Endodermal cell (in vitro differentiated cells): ENCODE measurements at regions not wholly inside any gene's neighbourhood (a gene's known extent, or its start where the extent isn't known, plus 50 kb on each side); places are given as distances from the start of the nearest gene placed in this dataset.

Experiments used
- DNase-seq: peaks from one replicate; pipeline ENCODE4 v3.0.0-alpha.2; 2017
- H3K27ac ChIP-seq: 2 replicates; pipeline ENCODE4 v1.5.1; 2013; ENCODE audit warnings: mild to moderate bottlenecking, low read depth, low read length, moderate library complexity
- H3K27me3 ChIP-seq: 2 replicates; pipeline ENCODE4 v1.6.1; 2013; ENCODE audit warnings: mild to moderate bottlenecking, low read length, moderate library complexity; ENCODE audit not compliant: insufficient read depth, control insufficient read depth, poor library complexity, severe bottlenecking
- H3K36me3 ChIP-seq: 2 replicates; pipeline ENCODE4 v1.7.0; 2013; ENCODE audit warnings: mild to moderate bottlenecking, low read length, moderate library complexity; ENCODE audit not compliant: control insufficient read depth, insufficient read depth
- H3K4me1 ChIP-seq: one replicate; pipeline ENCODE4 v1.7.0; 2013; ENCODE audit warnings: low read length; ENCODE audit not compliant: control insufficient read depth, insufficient read depth
- H3K4me3 ChIP-seq: 2 replicates; pipeline ENCODE4 v1.5.1; 2013; ENCODE audit warnings: mild to moderate bottlenecking, low read length, moderate library complexity
- H3K9ac ChIP-seq: 2 replicates; pipeline ENCODE4 v1.6.1; 2013; ENCODE audit warnings: mild to moderate bottlenecking, low read length, moderate library complexity; ENCODE audit not compliant: poor library complexity, severe bottlenecking; ENCODE audit errors: extremely low read depth
- H3K9me3 ChIP-seq: 2 replicates; pipeline ENCODE4 v1.6.1; 2013; ENCODE audit warnings: mild to moderate bottlenecking, low read length, moderate library complexity; ENCODE audit not compliant: control insufficient read depth
- H3K27ac Mint-ChIP-seq: 2 replicates; pipeline ENCODE4 v1.8.0; 2020; ENCODE audit warnings: mixed read lengths
- H3K27me3 Mint-ChIP-seq: 2 replicates; pipeline ENCODE4 v1.8.0; 2021; ENCODE audit warnings: mild to moderate bottlenecking, mixed read lengths; ENCODE audit not compliant: insufficient read depth
- H3K36me3 Mint-ChIP-seq: 2 replicates; pipeline ENCODE4 v1.8.0; 2020; ENCODE audit warnings: low read depth, mixed read lengths
- H3K4me1 Mint-ChIP-seq: 2 replicates; pipeline ENCODE4 v1.8.0; 2020; ENCODE audit warnings: mixed read lengths
- H3K4me3 Mint-ChIP-seq: 2 replicates; pipeline ENCODE4 v1.8.0; 2020; ENCODE audit warnings: mild to moderate bottlenecking, moderate library complexity, mixed read lengths
- H3K9me3 Mint-ChIP-seq: 2 replicates; pipeline ENCODE4 v1.8.0; 2020; ENCODE audit warnings: mild to moderate bottlenecking, mixed read lengths
- WGBS, 2 experiments: methylation state at CpG; one replicate each; pipeline versions ENCODE4 v1.1.5 to v1.1.7; 2013; ENCODE audit warnings: missing lambda C conversion rate in 2 of 2, mixed read lengths in 1 of 2; ENCODE audit not compliant: insufficient coverage in 1 of 2, insufficient read length in 1 of 2; 5-methylcytosine and 5-hydroxymethylcytosine counted together
- TF ChIP-seq, protein P1 (sequence below): fragments of 200-600 bp; sonication (generic); conservative IDR thresholded peaks from 2 replicates; pipeline ENCODE4 v1.5.0; 2021; ENCODE audit warnings: antibody characterized with exemption, mild to moderate bottlenecking

DNA sequence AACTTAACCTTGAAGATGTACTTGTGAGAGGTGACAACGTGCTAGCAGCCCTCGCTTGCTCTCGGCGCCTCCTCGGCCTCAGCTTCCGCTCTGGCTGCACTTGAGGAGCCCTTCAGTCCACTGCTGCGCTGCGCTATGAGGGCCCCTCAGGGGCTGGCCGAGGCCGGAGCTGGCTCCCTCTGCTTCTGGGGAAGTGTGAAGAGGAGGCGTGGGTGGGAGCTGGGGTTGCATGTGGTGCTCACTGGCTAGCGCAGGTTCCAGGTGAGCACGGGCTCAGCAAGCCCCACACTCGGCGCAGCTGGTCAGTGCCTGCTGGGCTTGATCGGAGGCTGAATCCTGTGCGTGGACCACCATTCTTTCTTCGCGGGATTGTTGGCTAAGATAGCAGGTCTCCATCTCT lies 166.1 kb downstream of the MRPS30 start:
- no peaks in the 10 kb centered on the region for H3K27me3 Mint-ChIP-seq
- H3K36me3 Mint-ChIP-seq = no peaks in the 10 kb centered on the region
- no peak overlapping the region for H3K27ac Mint-ChIP-seq
- WGBS, 2 experiments = 92 to 98% methylated on average over 7 to 19 of the region's 19 CpGs
- H3K4me1 Mint-ChIP-seq = no peaks in the 10 kb centered on the region
- H3K9me3 Mint-ChIP-seq = no peaks in the 10 kb centered on the region
- TF ChIP-seq, protein P1, sequence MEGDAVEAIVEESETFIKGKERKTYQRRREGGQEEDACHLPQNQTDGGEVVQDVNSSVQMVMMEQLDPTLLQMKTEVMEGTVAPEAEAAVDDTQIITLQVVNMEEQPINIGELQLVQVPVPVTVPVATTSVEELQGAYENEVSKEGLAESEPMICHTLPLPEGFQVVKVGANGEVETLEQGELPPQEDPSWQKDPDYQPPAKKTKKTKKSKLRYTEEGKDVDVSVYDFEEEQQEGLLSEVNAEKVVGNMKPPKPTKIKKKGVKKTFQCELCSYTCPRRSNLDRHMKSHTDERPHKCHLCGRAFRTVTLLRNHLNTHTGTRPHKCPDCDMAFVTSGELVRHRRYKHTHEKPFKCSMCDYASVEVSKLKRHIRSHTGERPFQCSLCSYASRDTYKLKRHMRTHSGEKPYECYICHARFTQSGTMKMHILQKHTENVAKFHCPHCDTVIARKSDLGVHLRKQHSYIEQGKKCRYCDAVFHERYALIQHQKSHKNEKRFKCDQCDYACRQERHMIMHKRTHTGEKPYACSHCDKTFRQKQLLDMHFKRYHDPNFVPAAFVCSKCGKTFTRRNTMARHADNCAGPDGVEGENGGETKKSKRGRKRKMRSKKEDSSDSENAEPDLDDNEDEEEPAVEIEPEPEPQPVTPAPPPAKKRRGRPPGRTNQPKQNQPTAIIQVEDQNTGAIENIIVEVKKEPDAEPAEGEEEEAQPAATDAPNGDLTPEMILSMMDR = no peak
- H3K27me3 ChIP-seq = no peaks in the 10 kb centered on the region
- no peaks in the 10 kb centered on the region for H3K9me3 ChIP-seq
- no peak for DNase-seq
- no peak overlapping the region for H3K27ac ChIP-seq
- no peak overlapping the region for H3K4me3 Mint-ChIP-seq
- H3K9ac ChIP-seq = no peak overlapping the region
- H3K4me3 ChIP-seq = no peak overlapping the region
- no peaks in the 10 kb centered on the region for H3K4me1 ChIP-seq
- H3K36me3 ChIP-seq = no peaks in the 10 kb centered on the region

DNA sequence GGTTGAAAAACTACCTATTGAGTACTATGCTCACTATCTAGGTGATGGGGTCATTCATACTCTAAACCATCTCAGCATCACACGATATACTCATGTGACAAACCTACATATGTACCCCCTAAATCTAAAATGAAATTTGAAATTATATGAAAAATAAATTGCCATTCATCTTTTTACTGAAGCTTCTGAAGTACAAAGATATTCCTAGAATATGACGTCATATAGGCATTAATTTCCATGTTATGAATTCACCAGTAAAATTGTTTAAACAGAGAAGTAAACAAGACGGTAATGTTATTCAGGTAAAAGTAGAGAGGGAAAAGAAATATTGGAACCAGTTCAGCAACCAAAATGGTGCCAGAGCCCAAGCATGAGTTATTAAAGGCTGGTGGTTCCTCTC lies 173.0 kb downstream of the MRPS30 start:
- no peak for DNase-seq
- peaks cover 50% of the 10 kb centered on the region for H3K9me3 Mint-ChIP-seq
- Histone ChIP-seq H3K4me3 (no peak overlapping the region), H3K36me3 (no peaks in the 10 kb centered on the region), H3K27me3 (no peaks in the 10 kb centered on the region), H3K9me3 (peaks cover 25% of the 10 kb centered on the region), H3K27ac (no peak overlapping the region), H3K4me1 (no peaks in the 10 kb centered on the region), H3K9ac (no peak overlapping the region)
- H3K27ac Mint-ChIP-seq = no peak overlapping the region
- 97 to 100% methylated on average over 2 to 3 of the region's 3 CpGs for WGBS, 2 experiments
- H3K36me3 Mint-ChIP-seq = peaks cover 1% of the 10 kb centered on the region
- H3K27me3 Mint-ChIP-seq = no peaks in the 10 kb centered on the region
- no peaks in the 10 kb centered on the region for H3K4me1 Mint-ChIP-seq
- TF ChIP-seq, protein P1 = no peak
- no peak overlapping the region for H3K4me3 Mint-ChIP-seq

DNA sequence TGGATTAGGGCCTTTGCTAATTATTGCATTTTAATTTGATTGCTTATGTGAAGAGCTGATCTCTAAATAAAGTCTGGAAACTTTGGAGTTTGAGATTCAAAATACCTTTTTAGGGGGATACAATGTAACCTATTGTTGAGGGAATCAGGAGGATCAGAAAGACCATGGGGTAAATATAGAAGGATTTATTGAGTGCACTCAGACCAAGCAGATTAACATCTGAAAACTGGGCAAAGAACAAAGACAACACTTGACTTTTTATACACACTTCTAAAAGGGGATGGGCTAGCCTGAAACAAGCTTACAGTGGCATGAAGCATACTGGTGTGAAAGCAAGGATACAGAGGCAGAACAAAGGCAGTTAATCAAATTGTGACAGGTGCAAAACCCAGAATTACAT lies 174.3 kb downstream of the MRPS30 start:
- Mint-ChIP-seq H3K27me3 (no peaks in the 10 kb centered on the region), H3K4me1 (no peaks in the 10 kb centered on the region), H3K4me3 (no peak overlapping the region), H3K9me3 (peaks cover 62% of the 10 kb centered on the region), H3K36me3 (peaks cover 1% of the 10 kb centered on the region), H3K27ac (no peak overlapping the region)
- Histone ChIP-seq H3K27ac (no peak overlapping the region), H3K4me1 (no peaks in the 10 kb centered on the region), H3K4me3 (no peak overlapping the region), H3K27me3 (no peaks in the 10 kb centered on the region), H3K36me3 (no peaks in the 10 kb centered on the region), H3K9me3 (peaks cover 25% of the 10 kb centered on the region), H3K9ac (no peak overlapping the region)
- TF ChIP-seq, protein P1 = no peak
- DNase-seq = no peak
